Stimulated activated CD4-positive, alpha-beta T cell treated with anti-CD3 and anti-CD28 coated beads, Interleukin-4, amount 100 ng/mL, for 48 hours (primary cell): ENCODE measurements at regions not wholly inside any gene's neighbourhood (a gene's known extent, or its start where the extent isn't known, plus 50 kb on each side); places are given as distances from the start of the nearest gene placed in this dataset.

Source experiments
- DNase-seq, 2 donors: peaks; one replicate each; pipeline ENCODE4 v3.0.0-alpha.2; 2020; ENCODE audit warnings: low read depth in 2 of 2

- no peak for DNase-seq
These were observed 77.2 kb upstream of the CALCR start for GRCh38 chr7:93651603-93652159.

- DNase-seq, result no peak
These were observed 72.0 kb upstream of the CALCR start for GRCh38 chr7:93646538-93646937.

- no peak for DNase-seq
These were observed 61.8 kb upstream of the CALCR start for GRCh38 chr7:93636276-93636675.

- no peak for DNase-seq
These were observed 57.8 kb upstream of the CALCR start for GRCh38 chr7:93632371-93632770.

- DNase-seq, result no peak
These were observed 54.8 kb upstream of the CALCR start for GRCh38 chr7:93629291-93629801.

- DNase-seq, result no peak
These were observed 52.3 kb upstream of the CALCR start for GRCh38 chr7:93626869-93627268.
